Adipocyte (in vitro differentiated cells): ENCODE measurements at regions not wholly inside any gene's neighbourhood (a gene's known extent, or its start where the extent isn't known, plus 50 kb on each side); places are given as distances from the start of the nearest gene placed in this dataset.

Source experiments
- DNase-seq: peaks from one replicate; pipeline ENCODE4 v3.0.0-alpha.2; 2015; ENCODE audit warnings: low read depth
- H3K27me3 ChIP-seq: replicated peaks from 2 replicates; pipeline ENCODE4 v1.7.0; 2013; ENCODE audit warnings: mild to moderate bottlenecking, low read length, moderate library complexity; ENCODE audit not compliant: control insufficient read depth, insufficient read depth
- H3K36me3 ChIP-seq: 2 replicates; pipeline ENCODE4 v1.7.0; 2013; ENCODE audit warnings: low read length, mild to moderate bottlenecking, moderate library complexity; ENCODE audit not compliant: control insufficient read depth, insufficient read depth, severe bottlenecking
- H3K4me1 ChIP-seq: 2 replicates; pipeline ENCODE4 v1.7.0; 2013; ENCODE audit warnings: mild to moderate bottlenecking, low read length, moderate library complexity; ENCODE audit not compliant: control insufficient read depth, insufficient read depth
- H3K4me3 ChIP-seq: 2 replicates; pipeline ENCODE4 v1.7.0; 2013; ENCODE audit warnings: mild to moderate bottlenecking, low read length, moderate library complexity
- H3K9ac ChIP-seq: 2 replicates; pipeline ENCODE4 v1.7.0; 2013; ENCODE audit warnings: mild to moderate bottlenecking, low read length, moderate library complexity
- H3K9me3 ChIP-seq: 2 replicates; pipeline ENCODE4 v1.7.0; 2013; ENCODE audit warnings: mild to moderate bottlenecking, low read length, moderate library complexity; ENCODE audit not compliant: control insufficient read depth

DNA sequence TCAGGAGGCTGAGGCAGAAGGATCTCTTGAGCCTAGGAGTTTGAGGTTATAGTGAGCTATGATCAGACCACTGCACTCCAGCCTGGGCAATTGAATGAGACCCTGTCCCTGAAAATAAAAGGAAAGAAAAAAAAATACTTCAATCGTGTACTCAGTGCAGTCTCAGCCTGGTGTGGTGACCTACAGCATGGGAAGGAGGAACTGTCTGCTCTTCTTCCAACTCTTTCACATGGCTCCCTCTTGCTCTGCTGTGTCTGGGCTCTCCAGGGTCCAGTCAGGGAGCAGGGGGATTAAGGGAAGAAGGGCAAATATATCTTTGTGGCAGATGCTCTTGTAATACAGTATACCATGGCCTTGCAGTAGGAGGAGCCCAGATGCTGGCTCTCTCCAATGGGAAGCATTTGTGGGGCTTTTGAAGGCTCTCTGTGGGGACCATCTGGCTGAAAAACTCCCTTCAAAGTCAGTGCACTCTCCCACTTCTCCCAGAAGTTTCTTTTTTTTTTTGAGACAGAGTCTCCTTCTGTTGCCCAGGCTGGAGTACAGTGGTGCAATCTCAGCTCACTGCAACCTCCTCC, 76.6 kb upstream of the TMPO start:
- H3K36me3 ChIP-seq, result no peaks in the 10 kb centered on the region
- H3K9me3 ChIP-seq, result peaks cover 12% of the 10 kb centered on the region
- no peak for DNase-seq
- peaks cover 20% of the 10 kb centered on the region for H3K27me3 ChIP-seq
- H3K4me1 ChIP-seq, result peaks cover 10% of the 10 kb centered on the region
- H3K4me3 ChIP-seq, result no peak overlapping the region
- H3K9ac ChIP-seq, result no peak overlapping the region

GRCh38 chr12:98439471-98439951, 75.9 kb upstream of the TMPO start:
- H3K9ac ChIP-seq, result no peak overlapping the region
- peak; percentile 47 for DNase-seq
- H3K36me3 ChIP-seq, result no peaks in the 10 kb centered on the region
- peaks cover 12% of the 10 kb centered on the region for H3K9me3 ChIP-seq
- H3K27me3 ChIP-seq, result peaks cover 27% of the 10 kb centered on the region
- peaks cover 10% of the 10 kb centered on the region for H3K4me1 ChIP-seq
- H3K4me3 ChIP-seq, result peak overlapping the region; percentile 12

DNA sequence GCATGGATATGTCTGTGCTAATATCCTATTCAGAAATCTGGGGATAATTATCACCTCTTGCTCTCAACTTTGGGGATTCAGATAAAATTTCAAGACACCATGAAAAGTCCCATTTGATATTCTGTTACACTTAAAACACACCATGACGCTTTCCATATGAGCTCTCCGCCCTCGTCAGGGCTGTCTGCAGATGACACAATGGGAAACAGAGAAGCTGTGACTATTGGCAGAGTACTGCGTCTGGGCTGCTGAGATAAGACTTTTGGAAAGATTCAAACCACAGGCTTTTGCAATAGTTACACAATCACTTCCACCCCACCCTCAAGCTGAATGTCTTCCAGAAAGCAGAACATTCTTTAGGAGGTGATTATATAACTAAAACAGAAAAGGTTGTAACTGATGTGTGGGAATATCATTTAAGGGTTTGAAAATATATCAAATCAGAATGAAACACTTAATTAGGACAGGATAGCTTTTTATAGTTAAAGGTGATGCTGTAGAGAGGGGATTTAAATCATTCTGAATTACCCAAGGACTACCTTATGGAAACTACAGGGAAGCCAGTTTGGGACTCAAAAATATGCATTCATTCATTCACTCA, 75.3 kb upstream of the TMPO start:
- DNase-seq, result peak; percentile 96

DNA sequence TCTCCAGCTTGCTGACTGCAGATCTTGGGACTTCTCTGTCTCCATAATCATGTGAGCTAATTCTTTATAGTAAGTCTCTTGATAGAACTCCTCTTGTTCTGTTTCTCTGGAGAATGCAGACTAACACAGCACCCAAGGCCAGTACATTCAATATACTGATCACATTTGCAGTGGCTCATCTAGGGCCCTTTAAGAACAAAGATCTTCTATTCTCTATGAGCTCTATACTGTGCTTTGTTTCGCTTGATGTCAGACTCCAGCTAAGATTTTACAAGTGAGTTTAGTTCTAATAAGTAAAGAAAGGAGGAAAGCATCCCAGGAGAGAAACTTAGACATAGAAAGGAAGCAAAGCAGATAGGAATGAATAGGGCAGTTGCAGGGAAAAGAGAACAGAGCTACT, 69.3 kb upstream of the TMPO start:
- Histone ChIP-seq H3K9ac (no peak overlapping the region), H3K36me3 (no peaks in the 10 kb centered on the region), H3K4me1 (peaks cover 13% of the 10 kb centered on the region), H3K4me3 (no peak overlapping the region), H3K27me3 (peaks cover 26% of the 10 kb centered on the region), H3K9me3 (no peaks in the 10 kb centered on the region)
- no peak for DNase-seq

More for the DNA sequence above, 75.3 kb upstream of the TMPO start:
- Histone ChIP-seq H3K9me3 (peaks cover 7% of the 10 kb centered on the region), H3K27me3 (peaks cover 27% of the 10 kb centered on the region), H3K9ac (no peak overlapping the region), H3K4me1 (peaks cover 10% of the 10 kb centered on the region), H3K36me3 (no peaks in the 10 kb centered on the region), H3K4me3 (peak overlapping the region; percentile 12)

DNA sequence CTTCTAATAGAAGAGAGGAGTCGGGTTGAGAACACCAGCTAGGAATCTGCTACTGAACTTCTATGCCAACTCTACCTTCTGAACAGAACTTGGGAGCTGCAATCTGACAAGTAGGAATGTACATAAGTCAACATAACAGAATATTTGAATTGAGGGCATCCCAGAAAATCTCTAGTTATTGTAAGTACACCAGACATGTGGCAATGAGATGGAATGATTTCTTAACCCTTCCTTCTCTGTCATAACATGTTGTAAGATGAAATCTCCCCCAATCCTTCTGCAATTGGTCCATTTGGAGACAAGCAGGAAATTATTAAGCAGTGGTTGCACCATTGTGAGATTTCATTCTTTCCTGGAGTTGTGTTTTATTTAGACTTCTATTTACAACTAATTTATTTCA, 68.7 kb upstream of the TMPO start:
- peaks cover 24% of the 10 kb centered on the region for H3K27me3 ChIP-seq
- H3K4me1 ChIP-seq, result peaks cover 13% of the 10 kb centered on the region
- H3K9me3 ChIP-seq, result no peaks in the 10 kb centered on the region
- H3K36me3 ChIP-seq, result no peaks in the 10 kb centered on the region
- no peak overlapping the region for H3K4me3 ChIP-seq
- no peak overlapping the region for H3K9ac ChIP-seq
- peak; percentile 40 for DNase-seq

DNA sequence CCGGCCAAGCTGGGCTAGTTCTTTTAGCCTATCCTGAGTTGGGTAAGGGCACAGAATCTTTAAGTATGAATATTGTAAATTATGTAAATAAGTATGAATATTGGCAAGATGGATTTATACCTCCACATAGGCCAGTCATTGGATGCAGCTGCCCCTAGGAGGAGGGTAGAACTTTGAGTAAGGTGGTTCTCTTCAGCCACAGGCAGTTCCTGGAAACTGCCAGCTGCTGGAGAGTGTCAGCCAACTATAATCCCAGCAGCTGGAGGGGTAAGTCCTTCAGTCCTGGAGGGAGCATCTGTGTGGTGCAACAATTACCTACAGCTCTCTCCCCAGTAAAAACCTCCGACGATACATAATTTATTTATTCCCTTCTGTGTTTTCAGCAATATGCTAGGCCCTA, 65.8 kb upstream of the TMPO start:
- Histone ChIP-seq H3K27me3 (peaks cover 4% of the 10 kb centered on the region), H3K36me3 (no peaks in the 10 kb centered on the region), H3K9ac (no peak overlapping the region), H3K9me3 (no peaks in the 10 kb centered on the region), H3K4me1 (peaks cover 13% of the 10 kb centered on the region), H3K4me3 (no peak overlapping the region)
- DNase-seq, result no peak

GRCh38 chr12:98453070-98453469, 62.3 kb upstream of the TMPO start:
- Histone ChIP-seq H3K36me3 (no peaks in the 10 kb centered on the region), H3K9me3 (no peaks in the 10 kb centered on the region), H3K4me3 (no peak overlapping the region), H3K9ac (no peak overlapping the region), H3K27me3 (peaks cover 11% of the 10 kb centered on the region), H3K4me1 (peaks cover 2% of the 10 kb centered on the region)
- no peak for DNase-seq

- no peaks in the 10 kb centered on the region for H3K36me3 ChIP-seq
- H3K9ac ChIP-seq, result no peak overlapping the region
- H3K27me3 ChIP-seq, result peaks cover 11% of the 10 kb centered on the region
- no peak for DNase-seq
- no peak overlapping the region for H3K4me3 ChIP-seq
- H3K4me1 ChIP-seq, result peaks cover 2% of the 10 kb centered on the region
- H3K9me3 ChIP-seq, result no peaks in the 10 kb centered on the region
Measured at GRCh38 chr12:98453492-98453891, 61.9 kb upstream of the TMPO start.

- Histone ChIP-seq H3K9me3 (no peaks in the 10 kb centered on the region), H3K4me3 (no peak overlapping the region), H3K27me3 (peaks cover 11% of the 10 kb centered on the region), H3K4me1 (peaks cover 2% of the 10 kb centered on the region), H3K9ac (no peak overlapping the region), H3K36me3 (no peaks in the 10 kb centered on the region)
- DNase-seq, result no peak
Measured at GRCh38 chr12:98456041-98456440, 59.3 kb upstream of the TMPO start.

DNA sequence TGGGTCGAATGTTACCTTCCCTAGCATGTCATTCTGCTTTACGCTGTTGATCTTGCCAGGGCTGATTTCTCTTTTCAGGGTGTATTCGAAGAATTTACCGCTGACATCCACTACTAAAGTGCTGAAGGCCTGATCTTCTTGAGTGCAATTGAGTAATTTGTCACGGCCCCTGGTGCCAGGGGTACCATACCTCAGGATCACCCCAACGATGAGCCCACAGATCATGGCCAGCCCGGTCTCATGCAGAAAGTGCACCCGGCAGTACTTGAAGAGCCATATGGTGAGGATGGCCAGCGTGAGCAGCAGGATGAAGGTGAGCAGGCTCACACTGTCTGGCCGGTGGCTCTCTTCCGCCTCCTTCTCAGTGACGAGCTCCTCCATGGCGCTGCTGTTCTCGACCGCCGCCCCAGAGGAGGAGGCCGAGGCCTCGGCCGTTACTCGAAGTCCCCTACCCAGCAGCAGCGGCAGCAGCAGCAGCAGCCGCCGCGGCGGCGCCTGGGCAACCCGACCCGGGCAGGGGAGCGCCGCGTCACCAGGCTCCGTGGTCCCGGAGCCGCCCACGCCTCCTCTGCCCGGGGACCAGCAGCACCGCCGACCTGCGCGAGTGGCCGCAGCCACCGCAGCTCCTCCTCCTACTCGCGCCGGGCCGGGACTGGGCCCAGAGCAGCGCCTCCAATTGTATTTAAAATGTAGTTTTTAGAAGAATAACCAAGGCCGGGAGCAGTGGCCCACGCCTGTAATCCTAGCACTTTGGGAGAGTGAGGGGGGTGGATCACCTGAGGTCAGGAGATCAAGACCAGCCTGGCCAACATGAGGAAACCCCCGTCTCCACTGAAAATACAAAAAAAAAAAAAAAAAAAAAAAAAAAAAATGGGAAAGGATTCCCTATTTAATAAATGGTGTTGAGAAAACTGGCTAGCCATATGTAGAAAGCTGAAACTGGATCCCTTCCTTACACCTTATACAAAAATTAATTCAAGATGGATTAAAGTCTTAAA, 58.5 kb upstream of the TMPO start:
- peak overlapping the region; percentile 69 for H3K4me3 ChIP-seq
- H3K9me3 ChIP-seq, result no peaks in the 10 kb centered on the region
- DNase-seq, result peak; percentile 78
- peaks cover 11% of the 10 kb centered on the region for H3K27me3 ChIP-seq
- H3K4me1 ChIP-seq, result peaks cover 2% of the 10 kb centered on the region
- no peaks in the 10 kb centered on the region for H3K36me3 ChIP-seq
- peak overlapping the region; percentile 51 for H3K9ac ChIP-seq

GRCh38 chr12:98464190-98464589, 51.2 kb upstream of the TMPO start:
- Histone ChIP-seq H3K36me3 (no peaks in the 10 kb centered on the region), H3K9ac (no peak overlapping the region), H3K27me3 (no peaks in the 10 kb centered on the region), H3K4me1 (peaks cover 12% of the 10 kb centered on the region), H3K9me3 (no peaks in the 10 kb centered on the region), H3K4me3 (no peak overlapping the region)
- peak; percentile 51 for DNase-seq
